ENCODE measurements at regions not wholly inside any gene's neighbourhood (a gene's known extent, or its start where the extent isn't known, plus 50 kb on each side); places are given as distances from the start of the nearest gene placed in this dataset.

DNA sequence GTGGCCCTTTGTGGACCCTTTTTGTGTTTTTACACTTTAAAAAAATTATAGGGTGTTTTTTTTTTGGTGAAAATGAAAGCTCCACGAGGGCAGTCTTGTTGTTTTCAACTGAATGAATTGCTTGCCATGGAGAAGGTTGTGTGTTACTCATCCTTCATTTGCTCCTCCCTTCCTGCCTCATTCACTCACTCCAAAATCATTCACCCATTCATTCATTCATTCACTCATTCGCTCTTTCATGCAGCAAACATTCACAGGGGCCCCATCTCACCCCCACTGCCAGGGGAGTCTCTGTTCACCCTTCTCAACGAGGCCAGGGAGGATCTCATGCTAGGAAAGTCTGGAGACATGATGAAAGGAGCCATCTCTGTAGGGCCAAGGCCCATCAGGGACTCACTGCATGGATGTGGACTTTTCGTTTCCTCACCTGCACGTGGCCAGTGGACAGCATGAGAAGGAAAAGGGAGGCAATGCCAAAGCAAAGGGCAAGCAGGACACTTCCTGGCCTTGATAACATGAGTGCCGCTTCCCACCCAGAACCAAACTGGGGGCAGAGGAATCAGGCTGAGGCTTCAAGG lies 62.8 kb upstream of the COL13A1 start:
- DNase-seq (ENCODE audit: low spot score) (no peak), ATAC-seq (no peak)

DNA sequence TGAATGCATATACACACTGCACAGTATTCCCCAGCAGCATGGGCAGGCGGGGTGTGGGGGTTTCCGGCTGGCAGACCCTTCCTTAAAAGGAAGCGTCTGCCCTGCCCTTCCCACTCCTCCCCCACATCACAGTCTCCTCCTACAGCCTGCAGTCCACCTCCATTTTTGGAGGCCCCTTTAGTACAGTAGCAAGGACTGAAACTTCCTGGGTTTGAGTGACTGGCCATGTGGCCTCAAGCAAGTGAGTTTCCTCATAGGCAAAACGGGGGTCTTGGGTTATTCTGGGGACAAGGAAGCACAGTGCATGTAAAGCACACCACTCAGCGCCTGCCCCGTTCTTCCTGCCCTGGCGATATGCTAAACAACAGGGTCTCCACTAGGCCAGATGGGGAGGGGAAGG lies 62.1 kb upstream of the COL13A1 start:
- no peak for DNase-seq (ENCODE audit: low spot score)
- ATAC-seq: no peak

- ATAC-seq (no peak), DNase-seq (ENCODE audit: low spot score) (no peak)
These were observed 61.6 kb upstream of the COL13A1 start for GRCh38 chr10:69740126-69740525.

- no peak for ATAC-seq
- no peak for DNase-seq (ENCODE audit: low spot score)
These were observed 60.5 kb upstream of the COL13A1 start for GRCh38 chr10:69741252-69741651.

- DNase-seq (ENCODE audit: low spot score) (no peak), ATAC-seq (no peak)
These were observed 59.9 kb upstream of the COL13A1 start for GRCh38 chr10:69741671-69742355.

DNA sequence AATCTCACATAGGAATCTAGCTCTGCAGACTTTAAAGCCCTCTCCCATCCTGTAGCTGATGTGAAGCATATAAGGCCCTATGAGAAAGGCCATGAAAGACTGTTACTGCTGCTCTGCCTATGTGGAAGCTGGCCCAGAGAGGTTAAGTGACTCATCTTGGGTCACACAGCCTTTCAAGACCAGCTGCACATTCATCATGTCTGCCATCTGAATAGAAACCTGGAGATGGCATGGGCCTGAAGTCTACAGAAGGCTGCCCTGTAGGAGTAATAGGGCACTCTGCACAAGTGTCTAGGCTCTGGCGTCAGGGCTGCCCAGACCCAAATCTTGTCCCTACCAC lies 59.4 kb upstream of the COL13A1 start:
- ATAC-seq: no peak
- no peak for DNase-seq (ENCODE audit: low spot score)

- no peak for DNase-seq (ENCODE audit: low spot score)
These were observed 58.6 kb upstream of the COL13A1 start for GRCh38 chr10:69742928-69743602.

GRCh38 chr10:69744971-69745370 lies 56.7 kb upstream of the COL13A1 start:
- DNase-seq (ENCODE audit: low spot score) (no peak), ATAC-seq (no peak)

More at GRCh38 chr10:69742928-69743602, 58.6 kb upstream of the COL13A1 start:
- peak; percentile 43 for ATAC-seq

- ATAC-seq (no peak), DNase-seq (ENCODE audit: low spot score) (no peak)
These were observed 56.0 kb upstream of the COL13A1 start for GRCh38 chr10:69745698-69746097.

- ATAC-seq (no peak), DNase-seq (ENCODE audit: low spot score) (no peak)
These were observed 54.5 kb upstream of the COL13A1 start for GRCh38 chr10:69747179-69747578.

- no peak for DNase-seq (ENCODE audit: low spot score)
- ATAC-seq: no peak
These were observed 53.1 kb upstream of the COL13A1 start for GRCh38 chr10:69748621-69749020.

DNA sequence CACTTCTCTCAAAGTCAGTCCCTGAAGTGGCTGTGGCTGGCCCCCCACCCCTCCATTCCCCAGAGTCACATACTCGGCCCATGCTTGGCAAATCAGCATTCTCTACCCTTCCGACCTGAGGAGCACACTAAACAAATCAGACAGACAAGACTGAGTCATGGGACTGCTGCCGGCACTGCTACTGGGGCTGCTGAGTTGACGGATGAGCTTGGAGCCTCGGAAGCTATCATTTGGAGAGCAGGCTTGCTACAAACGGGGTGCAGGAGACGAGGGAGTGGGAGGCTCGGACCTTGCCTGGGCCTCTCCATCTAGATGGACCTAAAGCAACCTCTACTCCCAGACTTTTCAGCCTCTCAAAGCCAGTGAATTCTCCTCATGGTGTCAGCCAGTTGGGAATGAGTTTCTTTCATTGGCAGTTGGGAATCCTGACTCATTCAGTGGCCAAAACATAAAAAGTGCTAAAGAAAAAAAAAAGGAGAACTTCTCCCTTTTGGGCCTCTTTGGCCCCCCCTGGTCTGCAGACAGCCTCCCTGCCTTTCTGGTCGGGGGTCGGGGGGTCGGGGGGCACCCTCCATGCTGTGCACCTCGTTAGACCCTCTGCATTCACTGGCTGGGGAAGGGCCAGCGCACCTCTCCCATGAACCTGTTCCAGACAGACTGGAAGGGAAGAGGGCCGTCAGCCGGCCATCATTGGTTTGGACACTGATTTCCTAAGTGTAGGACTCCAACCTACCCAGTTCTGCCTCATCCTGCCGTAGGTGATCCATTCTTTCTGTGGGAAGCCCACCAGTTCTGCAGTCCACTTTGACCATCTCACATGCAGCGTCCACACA lies 52.3 kb upstream of the COL13A1 start:
- ATAC-seq (no peak), DNase-seq (ENCODE audit: low spot score) (no peak)

DNA sequence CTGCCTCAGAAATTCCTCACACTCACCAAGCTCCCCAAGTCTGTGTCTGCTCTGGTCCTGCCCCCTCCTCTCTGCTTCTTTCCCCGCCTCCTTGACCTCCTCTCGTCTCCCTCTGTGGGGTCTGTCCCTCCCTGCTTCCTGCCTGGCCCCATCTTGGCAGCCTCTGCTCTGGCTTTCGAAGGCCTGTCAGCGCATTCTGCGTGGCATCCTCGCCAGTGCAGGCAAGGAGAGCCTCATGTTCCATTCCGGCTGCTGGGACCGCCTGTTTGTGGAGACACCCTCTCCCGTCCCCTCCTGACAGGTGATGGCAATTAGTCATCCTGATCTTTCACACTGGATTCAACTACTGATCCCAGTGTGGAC lies 51.7 kb upstream of the COL13A1 start:
- DNase-seq (ENCODE audit: low spot score): no peak
- ATAC-seq: no peak

- ATAC-seq (no peak), DNase-seq (ENCODE audit: low spot score) (no peak)
These were observed 51.0 kb upstream of the COL13A1 start for GRCh38 chr10:69750725-69751124.

DNA sequence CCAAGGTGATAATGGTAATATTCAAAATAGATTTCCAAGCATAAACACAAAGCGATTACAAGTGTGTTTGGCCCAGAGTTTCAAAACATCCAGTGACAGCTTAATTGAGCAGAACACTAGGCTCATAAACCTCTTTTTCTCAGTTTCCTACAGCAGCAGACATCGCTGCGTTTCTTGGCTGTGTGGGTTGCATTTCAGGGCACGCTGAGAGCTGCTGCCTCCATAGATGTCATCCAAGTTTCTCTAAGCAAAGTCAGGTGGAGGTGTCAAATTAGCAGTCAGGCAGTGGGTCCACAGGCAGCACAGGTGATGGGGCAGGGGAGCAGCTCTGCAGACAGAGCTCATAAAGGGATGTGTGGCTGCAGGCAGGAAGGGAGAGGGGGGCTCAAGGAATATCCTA lies 50.5 kb upstream of the COL13A1 start:
- DNase-seq (ENCODE audit: low spot score) (no peak), ATAC-seq (no peak)
